HepG2 (cell line): ENCODE measurements at regions not wholly inside any gene's neighbourhood (a gene's known extent, or its start where the extent isn't known, plus 50 kb on each side); places are given as distances from the start of the nearest gene placed in this dataset.

ENCODE experiments used
- ATAC-seq: fragments of 200-7000 bp; cut with Tn5 transposase; 3 replicates; pipeline ENCODE4 v1.9.1; 2020; ENCODE audit warnings: mild to moderate bottlenecking, moderate library complexity
- BruUV-seq: library from RNA; stranded (reverse); fragments of 400-500 nt; replicated peaks from 2 replicates; lab custom pipeline; 2021; lab: Mats Ljungman, UMichigan
- CTCF ChIA-PET: fragments of 300-600 bp; formaldehyde crosslinking; extraction: SDS; loops from one replicate; lab custom pipeline; 2021; ENCODE audit warnings: low total read pairs, inconsistent platforms, low intra/inter-chr PET ratio; lab: Yijun Ruan, JAX
- POLR2A ChIA-PET: fragments of 350-600 bp; sonication (Branson Sonifier 250); formaldehyde crosslinking; loops from one replicate; lab custom pipeline; 2020; ENCODE audit warnings: antibody characterized with exemption, inconsistent platforms; lab: Yijun Ruan, JAX
- DNase-seq: peaks from one replicate; pipeline ENCODE4 v3.0.0-alpha.2; 2015; ENCODE audit warnings: low spot score
- FAIRE-seq: peaks from 3 replicates; lab custom pipeline; 2011; peaks lifted over from hg19 to GRCh38; lab: Jason Lieb, UNC
- H2AFZ ChIP-seq: one replicate; pipeline ENCODE4 v1.6.1; 2011; ENCODE audit warnings: low read length, inconsistent platforms
- H3K27ac ChIP-seq: fragments of 300-600 bp; 3 replicates; pipeline ENCODE4 v1.8.0; 2011; ENCODE audit warnings: mixed run types, mild to moderate bottlenecking, mixed read lengths, low read length, inconsistent platforms; ENCODE audit not compliant: insufficient read depth; ENCODE audit errors: extremely low read length
- H3K27me3 ChIP-seq, 2 experiments: fragments of 200-600 bp in 1 of 2; 2 replicates in 1 of 2; 3 replicates in 1 of 2; pipeline versions ENCODE4 v1.6.0 to v1.8.0; 2011; ENCODE audit warnings: low read length in 2 of 2, mild to moderate bottlenecking in 2 of 2, moderate library complexity in 2 of 2, inconsistent platforms in 1 of 2; ENCODE audit not compliant: insufficient read depth in 2 of 2, control insufficient read depth in 1 of 2
- H3K36me3 ChIP-seq, 2 experiments: fragments of 200-600 bp in 1 of 2; replicated peaks in 1 of 2; 2 replicates in 1 of 2; 3 replicates in 1 of 2; pipeline versions ENCODE4 v1.5.1 to v1.8.0; 2011; ENCODE audit warnings: low read length in 2 of 2, inconsistent platforms in 1 of 2; ENCODE audit not compliant: insufficient read depth in 2 of 2, control insufficient read depth in 1 of 2
- H3K4me1 ChIP-seq: 2 replicates; pipeline ENCODE4 v1.5.1; 2012; ENCODE audit warnings: low read length, inconsistent platforms; ENCODE audit not compliant: insufficient read depth
- H3K4me2 ChIP-seq: 2 replicates; pipeline ENCODE4 v1.6.0; 2011; ENCODE audit warnings: low read depth, low read length, inconsistent platforms
- H3K4me3 ChIP-seq, 3 experiments: fragments of 200-600 bp in 1 of 3; sonication (generic), shearing (Covaris generic) in 1 of 3; replicated peaks in 1 of 3; 2 replicates each; pipeline ENCODE4 v1.5.1; 2011 to 2016; ENCODE audit warnings: low read length in 3 of 3, inconsistent platforms in 2 of 3, low read depth in 2 of 3, mild to moderate bottlenecking in 2 of 3, control low read depth in 1 of 3, mixed read lengths in 1 of 3; ENCODE audit not compliant: insufficient read depth in 1 of 3
- H3K79me2 ChIP-seq: one replicate; pipeline ENCODE4 v1.6.1; 2011; ENCODE audit warnings: low read length, inconsistent platforms; ENCODE audit not compliant: insufficient read depth
- H3K9ac ChIP-seq: 2 replicates; pipeline ENCODE4 v1.6.0; 2011; ENCODE audit warnings: mild to moderate bottlenecking, low read depth, low read length, inconsistent platforms; ENCODE audit not compliant: insufficient read depth
- H3K9me3 ChIP-seq: 2 replicates; pipeline ENCODE4 v1.5.1; 2012; ENCODE audit warnings: mild to moderate bottlenecking, low read length
- H4K20me1 ChIP-seq: 2 replicates; pipeline ENCODE4 v1.6.0; 2011; ENCODE audit warnings: inconsistent platforms, mild to moderate bottlenecking, low read length, moderate library complexity; ENCODE audit not compliant: insufficient read depth
- CEBPB ChIP-seq: IDR thresholded peaks from 2 replicates; pipeline ENCODE4 v1.6.1; 2011; ENCODE audit warnings: low read depth, low read length, improper control_type of control experiment, borderline replicate concordance
- FOXO4 ChIP-seq: sonication (generic); formaldehyde crosslinking; conservative IDR thresholded peaks from 2 replicates; pipeline ENCODE4 v1.8.1; 2023; ENCODE audit warnings: missing genetic modification reagents
- U2AF2 ChIP-seq: fragments of 200-400 bp; formaldehyde crosslinking; IDR thresholded peaks from 2 replicates; pipeline ENCODE4 v1.6.1; 2017; ENCODE audit warnings: low read depth, mild to moderate bottlenecking, low read length
- ZSCAN20 ChIP-seq: sonication (generic); formaldehyde crosslinking; IDR thresholded peaks from 2 replicates; pipeline ENCODE4 v1.4.0; 2020; ENCODE audit warnings: missing genetic modification reagents, mild to moderate bottlenecking, borderline replicate concordance
- WGBS: methylation state at CpG from one replicate; pipeline ENCODE4 v1.1.6; 2017; ENCODE audit warnings: low lambda C conversion rate; 5-methylcytosine and 5-hydroxymethylcytosine counted together
- in situ Hi-C: cut with HindIII; loops from 2 replicates; pipeline ENCODE4 v1.10.0; 2017; ENCODE audit warnings: low pct_unique_long_range_greater_than_20kb; ENCODE audit not compliant: extremely low pct_ligation_motif_present
- intact Hi-C: fragments of 100-400 bp; cut with micrococcal nuclease; formaldehyde crosslinking; loops from one replicate; pipeline ENCODE4 v1.10.0; 2022; ENCODE audit not compliant: unreplicated experiment

GRCh38 chr10:36448760-36449691 is 676.4 kb upstream of the ANKRD30A start:
- Histone ChIP-seq H3K79me2 (no peaks in the 10 kb centered on the region), H4K20me1 (no peaks in the 10 kb centered on the region), H3K4me3 (no peak overlapping the region), H3K4me2 (no peak overlapping the region), H3K27ac (no peak overlapping the region), H3K9ac (no peak overlapping the region), H3K9me3 (no peaks in the 10 kb centered on the region), H2AFZ (no peak overlapping the region), H3K4me1 (peaks cover 8% of the 10 kb centered on the region; the same call in 1 of the 2 replicates), H3K27me3 (no peaks in the 10 kb centered on the region), H3K36me3 (no peaks in the 10 kb centered on the region)
- ATAC-seq (no peak), DNase-seq (no peak), FAIRE-seq (no peak)
- WGBS = under 1% methylated on average over 11 of the region's 11 CpGs
- intact Hi-C loops = no loop called here
- in situ Hi-C loops = no loop called here
- ChIA-PET POLR2A (no interaction called here), CTCF (no interaction called here)
- no peak for TF ChIP-seq FOXO4 (CRISPR knock-in tag)
- TF ChIP-seq CEBPB = 0 out of 2 replicates have a peak, but pooled peaks have one; percentile 23
- BruUV-seq = no TSS peak

GRCh38 chr10:36446881-36447280 is 678.5 kb upstream of the ANKRD30A start:
- CTCF ChIA-PET = no interaction called here
- H3K36me3 ChIP-seq = no peaks in the 10 kb centered on the region
- WGBS = 42% methylated on average over 8 of the region's 8 CpGs
- POLR2A ChIA-PET = no interaction called here
- no peak overlapping the region for H3K9ac ChIP-seq
- FAIRE-seq = no peak
- peaks cover 8% of the 10 kb centered on the region; the same call in 1 of the 2 replicates for H3K4me1 ChIP-seq
- no peak overlapping the region for H3K4me3 ChIP-seq
- in situ Hi-C loops = no loop called here
- H3K9me3 ChIP-seq = no peaks in the 10 kb centered on the region
- H3K4me2 ChIP-seq = no peak overlapping the region
- DNase-seq = no peak
- BruUV-seq = no TSS peak
- TF ChIP-seq ZSCAN20 (no peak), U2AF2 (no peak)
- no peak for ATAC-seq
- H3K27me3 ChIP-seq = no peaks in the 10 kb centered on the region
- H3K27ac ChIP-seq = no peak overlapping the region
- no peaks in the 10 kb centered on the region for H4K20me1 ChIP-seq
- no peak overlapping the region for H2AFZ ChIP-seq
- no peaks in the 10 kb centered on the region for H3K79me2 ChIP-seq
- intact Hi-C loops = no loop called here
